Thyroid gland (tissue), 4 donors: ENCODE measurements at regions not wholly inside any gene's neighbourhood (a gene's known extent, or its start where the extent isn't known, plus 50 kb on each side); places are given as distances from the start of the nearest gene placed in this dataset.

Experiments used
- CTCF ChIP-seq, 6 experiments: fragments of 200-600 bp in 3 of 6; fragments of 450-650 bp in 3 of 6; sonication (generic) in 3 of 6; IDR thresholded peaks; one replicate each; pipeline ENCODE4 v1.5.1; 2016 to 2019; ENCODE audit warnings: antibody characterized with exemption in 6 of 6, mild to moderate bottlenecking in 2 of 6, inconsistent platforms in 1 of 6, moderate library complexity in 1 of 6
- POLR2A ChIP-seq, 2 donors: fragments of 450-650 bp; IDR thresholded peaks; one replicate each; pipeline ENCODE4 v1.6.1; 2017; ENCODE audit warnings: antibody characterized with exemption in 2 of 2, mild to moderate bottlenecking in 2 of 2, moderate library complexity in 1 of 2

GRCh38 chr4:18686338-18687037 is 664.9 kb upstream of the LCORL start:
- TF ChIP-seq CTCF (IDR thresholded peaks at IDR 0.05) (no peak), POLR2A (IDR thresholded peaks at IDR 0.05) (no peak)
